ENCODE measurements at regions not wholly inside any gene's neighbourhood (a gene's known extent, or its start where the extent isn't known, plus 50 kb on each side); places are given as distances from the start of the nearest gene placed in this dataset.

- intact Hi-C loops (cut with micrococcal nuclease): no loop called here
- Mint-ChIP-seq H3K9me3 (no peaks in the 10 kb centered on the region), H3K4me1 (ENCODE audit: low read depth) (no peaks in the 10 kb centered on the region), H3K36me3 (ENCODE audit: low read depth) (no peaks in the 10 kb centered on the region), H3K27ac (no peak overlapping the region), H3K27me3 (ENCODE audit: low read depth) (no peaks in the 10 kb centered on the region), H3K4me3 (ENCODE audit: low read depth) (no peak overlapping the region)
- DNase-seq (ENCODE audit: low spot score): no peak
These were observed 292.3 kb upstream of the E2F7 start for GRCh38 chr12:77357655-77358054.

- Mint-ChIP-seq H3K4me3 (ENCODE audit: low read depth) (no peak overlapping the region), H3K27ac (no peak overlapping the region), H3K4me1 (ENCODE audit: low read depth) (no peaks in the 10 kb centered on the region), H3K27me3 (ENCODE audit: low read depth) (no peaks in the 10 kb centered on the region), H3K36me3 (ENCODE audit: low read depth) (no peaks in the 10 kb centered on the region), H3K9me3 (no peaks in the 10 kb centered on the region)
- no peak for DNase-seq (ENCODE audit: low spot score)
- intact Hi-C loops (cut with micrococcal nuclease): no loop called here
These were observed 289.5 kb upstream of the E2F7 start for GRCh38 chr12:77354766-77355362.

- Mint-ChIP-seq H3K9me3 (no peaks in the 10 kb centered on the region), H3K27me3 (ENCODE audit: low read depth) (no peaks in the 10 kb centered on the region), H3K4me3 (ENCODE audit: low read depth) (no peak overlapping the region), H3K27ac (no peak overlapping the region), H3K4me1 (ENCODE audit: low read depth) (no peaks in the 10 kb centered on the region), H3K36me3 (ENCODE audit: low read depth) (no peaks in the 10 kb centered on the region)
- DNase-seq (ENCODE audit: low spot score): no peak
- intact Hi-C loops (cut with micrococcal nuclease): no loop called here
These were observed 287.6 kb upstream of the E2F7 start for GRCh38 chr12:77352946-77353345.

GRCh38 chr12:77351860-77352259 is 286.5 kb upstream of the E2F7 start:
- no peak for DNase-seq (ENCODE audit: low spot score)
- Mint-ChIP-seq H3K27ac (no peak overlapping the region), H3K4me3 (ENCODE audit: low read depth) (no peak overlapping the region), H3K36me3 (ENCODE audit: low read depth) (no peaks in the 10 kb centered on the region), H3K9me3 (no peaks in the 10 kb centered on the region), H3K4me1 (ENCODE audit: low read depth) (no peaks in the 10 kb centered on the region), H3K27me3 (ENCODE audit: low read depth) (no peaks in the 10 kb centered on the region)
- intact Hi-C loops (cut with micrococcal nuclease): no loop called here

GRCh38 chr12:77349689-77350370 is 284.5 kb upstream of the E2F7 start:
- no peaks in the 10 kb centered on the region for H3K27me3 Mint-ChIP-seq (ENCODE audit: low read depth)
- no peak overlapping the region for H3K27ac Mint-ChIP-seq
- intact Hi-C loops (cut with micrococcal nuclease): no loop called here
- H3K4me1 Mint-ChIP-seq (ENCODE audit: low read depth): no peaks in the 10 kb centered on the region
- no peaks in the 10 kb centered on the region for H3K36me3 Mint-ChIP-seq (ENCODE audit: low read depth)
- H3K4me3 Mint-ChIP-seq (ENCODE audit: low read depth): no peak overlapping the region
- no peaks in the 10 kb centered on the region for H3K9me3 Mint-ChIP-seq
- DNase-seq (ENCODE audit: low spot score): no peak

GRCh38 chr12:77347017-77347416 is 281.6 kb upstream of the E2F7 start:
- Mint-ChIP-seq H3K27ac (no peak overlapping the region), H3K9me3 (no peaks in the 10 kb centered on the region), H3K36me3 (ENCODE audit: low read depth) (no peaks in the 10 kb centered on the region), H3K27me3 (ENCODE audit: low read depth) (no peaks in the 10 kb centered on the region), H3K4me1 (ENCODE audit: low read depth) (no peaks in the 10 kb centered on the region), H3K4me3 (ENCODE audit: low read depth) (no peak overlapping the region)
- no peak for DNase-seq (ENCODE audit: low spot score)
- intact Hi-C loops (cut with micrococcal nuclease): no loop called here

GRCh38 chr12:77345336-77345735 is 280.0 kb upstream of the E2F7 start:
- Mint-ChIP-seq H3K27me3 (ENCODE audit: low read depth) (no peaks in the 10 kb centered on the region), H3K4me1 (ENCODE audit: low read depth) (no peaks in the 10 kb centered on the region), H3K9me3 (no peaks in the 10 kb centered on the region), H3K4me3 (ENCODE audit: low read depth) (no peak overlapping the region), H3K27ac (no peak overlapping the region), H3K36me3 (ENCODE audit: low read depth) (no peaks in the 10 kb centered on the region)
- intact Hi-C loops (cut with micrococcal nuclease): no loop called here
- DNase-seq (ENCODE audit: low spot score): no peak

GRCh38 chr12:77344651-77345050 is 279.3 kb upstream of the E2F7 start:
- DNase-seq (ENCODE audit: low spot score): no peak
- H3K4me3 Mint-ChIP-seq (ENCODE audit: low read depth): no peak overlapping the region
- H3K27me3 Mint-ChIP-seq (ENCODE audit: low read depth): no peaks in the 10 kb centered on the region
- no peaks in the 10 kb centered on the region for H3K9me3 Mint-ChIP-seq
- H3K4me1 Mint-ChIP-seq (ENCODE audit: low read depth): no peaks in the 10 kb centered on the region
- H3K27ac Mint-ChIP-seq: no peak overlapping the region
- no peaks in the 10 kb centered on the region for H3K36me3 Mint-ChIP-seq (ENCODE audit: low read depth)
- intact Hi-C loops (cut with micrococcal nuclease): no loop called here

GRCh38 chr12:77343291-77343690 is 277.9 kb upstream of the E2F7 start:
- no peak for DNase-seq (ENCODE audit: low spot score)
- H3K36me3 Mint-ChIP-seq (ENCODE audit: low read depth): no peaks in the 10 kb centered on the region
- no peak overlapping the region for H3K27ac Mint-ChIP-seq
- intact Hi-C loops (cut with micrococcal nuclease): no loop called here
- H3K27me3 Mint-ChIP-seq (ENCODE audit: low read depth): no peaks in the 10 kb centered on the region
- H3K4me1 Mint-ChIP-seq (ENCODE audit: low read depth): no peaks in the 10 kb centered on the region
- H3K4me3 Mint-ChIP-seq (ENCODE audit: low read depth): no peak overlapping the region
- H3K9me3 Mint-ChIP-seq: no peaks in the 10 kb centered on the region

- Mint-ChIP-seq H3K27ac (no peak overlapping the region), H3K9me3 (no peaks in the 10 kb centered on the region), H3K4me3 (ENCODE audit: low read depth) (no peak overlapping the region), H3K4me1 (ENCODE audit: low read depth) (no peaks in the 10 kb centered on the region), H3K27me3 (ENCODE audit: low read depth) (no peaks in the 10 kb centered on the region), H3K36me3 (ENCODE audit: low read depth) (no peaks in the 10 kb centered on the region)
- DNase-seq (ENCODE audit: low spot score): no peak
- intact Hi-C loops (cut with micrococcal nuclease): no loop called here
These were observed 276.9 kb upstream of the E2F7 start for GRCh38 chr12:77342253-77342652.

GRCh38 chr12:77339610-77340009 is 274.2 kb upstream of the E2F7 start:
- H3K9me3 Mint-ChIP-seq: no peaks in the 10 kb centered on the region
- no peak overlapping the region for H3K4me3 Mint-ChIP-seq (ENCODE audit: low read depth)
- H3K27ac Mint-ChIP-seq: no peak overlapping the region
- no peaks in the 10 kb centered on the region for H3K27me3 Mint-ChIP-seq (ENCODE audit: low read depth)
- H3K36me3 Mint-ChIP-seq (ENCODE audit: low read depth): no peaks in the 10 kb centered on the region
- no peaks in the 10 kb centered on the region for H3K4me1 Mint-ChIP-seq (ENCODE audit: low read depth)
- no peak for DNase-seq (ENCODE audit: low spot score)
- intact Hi-C loops (cut with micrococcal nuclease): no loop called here

GRCh38 chr12:77337362-77337761 is 272.0 kb upstream of the E2F7 start:
- intact Hi-C loops (cut with micrococcal nuclease): no loop called here
- no peaks in the 10 kb centered on the region for H3K4me1 Mint-ChIP-seq (ENCODE audit: low read depth)
- no peaks in the 10 kb centered on the region for H3K36me3 Mint-ChIP-seq (ENCODE audit: low read depth)
- no peaks in the 10 kb centered on the region for H3K27me3 Mint-ChIP-seq (ENCODE audit: low read depth)
- H3K4me3 Mint-ChIP-seq (ENCODE audit: low read depth): no peak overlapping the region
- H3K9me3 Mint-ChIP-seq: no peaks in the 10 kb centered on the region
- no peak for DNase-seq (ENCODE audit: low spot score)
- H3K27ac Mint-ChIP-seq: no peak overlapping the region

GRCh38 chr12:77334806-77335205 is 269.4 kb upstream of the E2F7 start:
- H3K4me3 Mint-ChIP-seq (ENCODE audit: low read depth): no peak overlapping the region
- intact Hi-C loops (cut with micrococcal nuclease): no loop called here
- H3K27me3 Mint-ChIP-seq (ENCODE audit: low read depth): no peaks in the 10 kb centered on the region
- no peak for DNase-seq (ENCODE audit: low spot score)
- H3K4me1 Mint-ChIP-seq (ENCODE audit: low read depth): no peaks in the 10 kb centered on the region
- H3K27ac Mint-ChIP-seq: no peak overlapping the region
- no peaks in the 10 kb centered on the region for H3K9me3 Mint-ChIP-seq
- H3K36me3 Mint-ChIP-seq (ENCODE audit: low read depth): no peaks in the 10 kb centered on the region

GRCh38 chr12:77328326-77328725 is 263.0 kb upstream of the E2F7 start:
- intact Hi-C loops (cut with micrococcal nuclease): no loop called here

More at GRCh38 chr12:77328326-77328725, 263.0 kb upstream of the E2F7 start:
- H3K4me1 Mint-ChIP-seq (ENCODE audit: low read depth): peaks cover 6% of the 10 kb centered on the region
- no peak overlapping the region for H3K4me3 Mint-ChIP-seq (ENCODE audit: low read depth)
- H3K27ac Mint-ChIP-seq: no peak overlapping the region
- H3K9me3 Mint-ChIP-seq: no peaks in the 10 kb centered on the region
- peaks cover 40% of the 10 kb centered on the region for H3K27me3 Mint-ChIP-seq (ENCODE audit: low read depth)
- no peaks in the 10 kb centered on the region for H3K36me3 Mint-ChIP-seq (ENCODE audit: low read depth)
- no peak for DNase-seq (ENCODE audit: low spot score)
